T-helper 1 cell treated with Interleukin-12 subunit alpha and Interleukin-12 subunit beta and Interleukin-4 antibody, amounts not matched to agents 30 μg/mL and 1 μg/mL, for 36 hours (primary cell): ENCODE measurements at regions not wholly inside any gene's neighbourhood (a gene's known extent, or its start where the extent isn't known, plus 50 kb on each side); places are given as distances from the start of the nearest gene placed in this dataset.

Source experiments
- H3K27ac Mint-ChIP-seq: one replicate; pipeline ENCODE4 v1.8.0; 2021; ENCODE audit warnings: mild to moderate bottlenecking, mixed read lengths
- H3K27me3 Mint-ChIP-seq: one replicate; pipeline ENCODE4 v1.8.0; 2021; ENCODE audit warnings: low read depth, mixed read lengths
- H3K36me3 Mint-ChIP-seq: one replicate; pipeline ENCODE4 v1.8.0; 2021; ENCODE audit warnings: low read depth, mixed read lengths
- H3K4me1 Mint-ChIP-seq: one replicate; pipeline ENCODE4 v1.8.0; 2021; ENCODE audit warnings: low read depth, mixed read lengths
- H3K4me3 Mint-ChIP-seq: one replicate; pipeline ENCODE4 v1.8.0; 2021; ENCODE audit warnings: mild to moderate bottlenecking, moderate library complexity, mixed read lengths
- H3K9me3 Mint-ChIP-seq: one replicate; pipeline ENCODE4 v1.8.0; 2021; ENCODE audit warnings: mixed read lengths

- Mint-ChIP-seq H3K27ac (no peak overlapping the region), H3K9me3 (peaks cover 15% of the 10 kb centered on the region), H3K36me3 (no peaks in the 10 kb centered on the region), H3K27me3 (no peaks in the 10 kb centered on the region), H3K4me1 (no peaks in the 10 kb centered on the region), H3K4me3 (no peak overlapping the region)
Measured at GRCh38 chr16:72542102-72542501, 370.1 kb upstream of the PMFBP1 start.

DNA sequence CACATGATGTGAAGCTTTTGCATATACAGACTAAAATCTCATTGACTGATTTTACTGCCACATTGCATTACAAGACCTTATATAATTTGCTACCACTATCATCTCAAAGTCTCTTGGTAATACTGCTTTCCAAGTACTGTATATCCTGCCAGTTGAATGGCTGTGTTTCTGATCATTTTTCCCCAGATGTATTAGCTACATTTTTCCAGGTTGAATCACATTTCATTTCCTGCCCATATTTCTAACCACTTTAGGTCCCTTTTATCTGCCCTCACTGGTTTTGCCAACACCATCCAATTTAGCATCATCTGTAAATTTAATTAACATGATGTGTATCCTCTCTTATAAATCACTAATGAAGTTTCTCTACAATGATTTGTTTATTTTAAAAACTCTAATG, 365.7 kb upstream of the PMFBP1 start:
- no peak overlapping the region for H3K4me3 Mint-ChIP-seq
- H3K27me3 Mint-ChIP-seq, result no peaks in the 10 kb centered on the region
- H3K9me3 Mint-ChIP-seq, result no peaks in the 10 kb centered on the region
- H3K27ac Mint-ChIP-seq, result no peak overlapping the region
- no peaks in the 10 kb centered on the region for H3K4me1 Mint-ChIP-seq
- no peaks in the 10 kb centered on the region for H3K36me3 Mint-ChIP-seq

GRCh38 chr16:72536723-72537435, 364.9 kb upstream of the PMFBP1 start:
- H3K9me3 Mint-ChIP-seq, result no peaks in the 10 kb centered on the region
- no peaks in the 10 kb centered on the region for H3K4me1 Mint-ChIP-seq
- no peaks in the 10 kb centered on the region for H3K27me3 Mint-ChIP-seq
- H3K36me3 Mint-ChIP-seq, result no peaks in the 10 kb centered on the region
- no peak overlapping the region for H3K27ac Mint-ChIP-seq
- no peak overlapping the region for H3K4me3 Mint-ChIP-seq

DNA sequence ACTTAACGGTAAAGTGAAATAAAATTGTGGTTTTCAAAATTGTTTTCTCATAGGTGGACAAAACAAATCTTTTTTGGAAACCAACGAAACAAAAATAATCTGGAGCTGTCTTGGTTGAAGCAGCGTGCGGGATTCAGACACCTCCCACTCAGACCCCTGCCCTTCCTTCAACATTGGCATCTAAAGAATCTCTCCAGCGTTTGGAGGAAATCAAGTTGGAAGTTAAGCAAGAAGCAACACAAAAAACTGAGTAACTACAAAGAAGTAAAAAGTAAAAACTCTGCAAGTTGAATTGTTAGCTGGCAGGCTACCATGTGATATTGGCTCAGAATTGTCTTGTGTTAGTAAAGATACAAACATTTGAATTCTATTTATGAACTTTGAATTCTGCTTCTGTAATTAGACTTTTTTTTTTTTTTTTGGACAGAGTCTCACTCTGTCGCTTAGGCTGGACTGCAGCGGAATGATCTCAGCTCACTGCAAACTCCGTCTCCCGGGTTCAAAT, 361.0 kb upstream of the PMFBP1 start:
- Mint-ChIP-seq H3K27ac (no peak overlapping the region), H3K4me1 (no peaks in the 10 kb centered on the region), H3K27me3 (no peaks in the 10 kb centered on the region), H3K4me3 (no peak overlapping the region), H3K9me3 (peaks cover 11% of the 10 kb centered on the region), H3K36me3 (no peaks in the 10 kb centered on the region)

DNA sequence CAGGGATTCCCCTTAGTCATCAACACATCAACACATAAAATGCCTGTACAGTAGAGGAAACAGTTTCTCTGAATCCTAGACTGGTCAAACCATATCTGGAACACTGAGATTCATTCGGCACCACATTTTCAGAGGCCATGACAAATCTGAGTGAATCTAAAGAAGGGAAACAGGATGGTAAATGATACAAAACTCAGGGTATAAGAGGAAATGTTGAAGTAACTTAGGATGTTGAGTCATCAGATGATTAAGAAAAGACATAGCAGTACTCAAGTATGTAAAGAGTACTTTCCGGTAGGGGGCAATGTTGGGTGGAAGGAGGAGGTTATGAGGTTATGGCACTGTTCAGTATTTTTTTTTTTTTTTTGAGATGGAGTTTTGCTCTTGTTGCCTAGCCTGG, 358.5 kb upstream of the PMFBP1 start:
- no peaks in the 10 kb centered on the region for H3K36me3 Mint-ChIP-seq
- no peaks in the 10 kb centered on the region for H3K27me3 Mint-ChIP-seq
- H3K4me3 Mint-ChIP-seq, result no peak overlapping the region
- peaks cover 11% of the 10 kb centered on the region for H3K9me3 Mint-ChIP-seq
- no peak overlapping the region for H3K27ac Mint-ChIP-seq
- H3K4me1 Mint-ChIP-seq, result no peaks in the 10 kb centered on the region

DNA sequence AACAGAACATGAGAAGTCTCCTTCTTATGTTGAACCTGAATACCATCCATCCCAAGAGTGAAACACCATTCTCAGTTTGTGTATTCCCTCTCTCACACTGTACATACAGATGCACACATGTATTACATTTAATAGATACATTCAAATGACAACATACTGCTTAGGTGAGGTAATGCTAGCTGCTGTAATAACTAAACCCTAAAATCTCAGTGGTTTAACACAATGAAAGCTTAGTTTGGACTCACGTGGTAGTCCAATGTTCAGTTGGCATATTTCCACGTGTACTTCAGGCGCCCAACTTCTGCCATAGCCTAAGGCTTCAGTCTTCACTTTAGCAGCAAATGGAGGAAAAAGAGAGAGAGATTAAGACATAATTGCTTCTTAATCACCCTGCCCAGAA, 351.1 kb upstream of the PMFBP1 start:
- H3K4me1 Mint-ChIP-seq, result no peaks in the 10 kb centered on the region

DNA sequence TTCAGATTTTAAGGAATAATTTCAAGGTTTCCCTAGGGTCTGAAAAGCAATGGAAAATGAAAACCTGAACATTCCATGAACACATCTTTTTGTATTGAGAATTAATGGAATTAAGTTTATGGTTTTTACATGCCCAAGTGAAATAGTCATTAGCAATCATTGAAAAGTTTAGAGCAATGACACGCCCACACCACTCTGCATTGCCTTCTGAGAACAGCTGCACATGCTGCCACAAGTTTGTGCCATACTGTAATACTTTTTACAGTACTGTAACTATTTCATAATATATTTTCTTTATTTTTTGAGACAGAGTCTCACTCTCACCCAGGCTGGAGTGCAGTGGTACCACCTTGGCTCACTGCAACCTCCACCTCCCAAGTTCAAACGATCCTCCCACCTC, 345.2 kb upstream of the PMFBP1 start:
- H3K4me3 Mint-ChIP-seq, result no peak overlapping the region
- H3K9me3 Mint-ChIP-seq, result peaks cover 12% of the 10 kb centered on the region
- no peaks in the 10 kb centered on the region for H3K27me3 Mint-ChIP-seq
- no peaks in the 10 kb centered on the region for H3K4me1 Mint-ChIP-seq
- no peak overlapping the region for H3K27ac Mint-ChIP-seq
- H3K36me3 Mint-ChIP-seq, result no peaks in the 10 kb centered on the region

More for the DNA sequence above, 351.1 kb upstream of the PMFBP1 start:
- Mint-ChIP-seq H3K27me3 (no peaks in the 10 kb centered on the region), H3K9me3 (peaks cover 16% of the 10 kb centered on the region), H3K4me3 (no peak overlapping the region), H3K27ac (no peak overlapping the region), H3K36me3 (no peaks in the 10 kb centered on the region)

- no peak overlapping the region for H3K27ac Mint-ChIP-seq
- H3K4me3 Mint-ChIP-seq, result no peak overlapping the region
- no peaks in the 10 kb centered on the region for H3K36me3 Mint-ChIP-seq
Measured at GRCh38 chr16:72511171-72511570, 339.2 kb upstream of the PMFBP1 start.

DNA sequence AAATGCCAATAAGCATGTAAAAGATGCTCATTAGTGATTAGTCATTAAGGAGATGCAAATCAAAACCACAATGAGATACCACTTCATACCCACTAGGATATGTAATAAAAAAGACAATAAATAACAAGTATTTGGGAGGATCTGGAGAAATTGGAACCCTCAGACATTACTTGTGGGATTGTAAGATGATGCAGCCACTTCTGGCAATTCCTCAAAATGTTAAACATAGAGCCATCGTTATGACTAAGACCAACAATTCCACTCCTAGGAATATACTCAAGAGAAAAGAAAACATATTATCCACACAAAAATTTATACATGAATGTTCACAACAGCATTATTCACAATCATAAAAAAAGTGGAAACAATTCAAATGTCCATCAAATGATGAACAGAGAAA, 336.2 kb upstream of the PMFBP1 start:
- no peak overlapping the region for H3K27ac Mint-ChIP-seq
- no peaks in the 10 kb centered on the region for H3K4me1 Mint-ChIP-seq
- no peaks in the 10 kb centered on the region for H3K9me3 Mint-ChIP-seq
- H3K4me3 Mint-ChIP-seq, result no peak overlapping the region
- no peaks in the 10 kb centered on the region for H3K27me3 Mint-ChIP-seq
- no peaks in the 10 kb centered on the region for H3K36me3 Mint-ChIP-seq

More at GRCh38 chr16:72511171-72511570, 339.2 kb upstream of the PMFBP1 start:
- Mint-ChIP-seq H3K9me3 (no peaks in the 10 kb centered on the region), H3K4me1 (no peaks in the 10 kb centered on the region), H3K27me3 (no peaks in the 10 kb centered on the region)

DNA sequence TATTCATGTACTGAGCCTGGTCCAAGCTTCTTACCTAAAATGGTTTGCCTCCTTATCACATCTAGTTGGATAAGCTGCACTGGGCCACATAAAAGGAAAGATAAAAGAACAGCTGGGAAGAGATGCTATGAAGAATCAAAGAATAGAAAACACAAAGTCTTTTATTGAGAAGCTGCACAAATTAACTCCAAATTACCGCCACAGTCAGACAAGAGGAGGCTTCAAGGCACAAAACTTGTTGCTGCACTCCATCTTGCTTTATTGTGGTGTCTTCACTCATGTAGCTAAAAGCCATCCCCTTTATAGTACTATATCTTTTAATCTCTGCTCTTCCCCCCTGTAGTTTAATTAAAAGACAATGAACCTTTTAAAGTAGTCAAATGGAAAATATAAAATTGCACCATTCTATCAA, 330.6 kb upstream of the PMFBP1 start:
- no peaks in the 10 kb centered on the region for H3K4me1 Mint-ChIP-seq
- no peaks in the 10 kb centered on the region for H3K36me3 Mint-ChIP-seq
- H3K4me3 Mint-ChIP-seq, result no peak overlapping the region
- no peak overlapping the region for H3K27ac Mint-ChIP-seq
- no peaks in the 10 kb centered on the region for H3K9me3 Mint-ChIP-seq
- no peaks in the 10 kb centered on the region for H3K27me3 Mint-ChIP-seq

DNA sequence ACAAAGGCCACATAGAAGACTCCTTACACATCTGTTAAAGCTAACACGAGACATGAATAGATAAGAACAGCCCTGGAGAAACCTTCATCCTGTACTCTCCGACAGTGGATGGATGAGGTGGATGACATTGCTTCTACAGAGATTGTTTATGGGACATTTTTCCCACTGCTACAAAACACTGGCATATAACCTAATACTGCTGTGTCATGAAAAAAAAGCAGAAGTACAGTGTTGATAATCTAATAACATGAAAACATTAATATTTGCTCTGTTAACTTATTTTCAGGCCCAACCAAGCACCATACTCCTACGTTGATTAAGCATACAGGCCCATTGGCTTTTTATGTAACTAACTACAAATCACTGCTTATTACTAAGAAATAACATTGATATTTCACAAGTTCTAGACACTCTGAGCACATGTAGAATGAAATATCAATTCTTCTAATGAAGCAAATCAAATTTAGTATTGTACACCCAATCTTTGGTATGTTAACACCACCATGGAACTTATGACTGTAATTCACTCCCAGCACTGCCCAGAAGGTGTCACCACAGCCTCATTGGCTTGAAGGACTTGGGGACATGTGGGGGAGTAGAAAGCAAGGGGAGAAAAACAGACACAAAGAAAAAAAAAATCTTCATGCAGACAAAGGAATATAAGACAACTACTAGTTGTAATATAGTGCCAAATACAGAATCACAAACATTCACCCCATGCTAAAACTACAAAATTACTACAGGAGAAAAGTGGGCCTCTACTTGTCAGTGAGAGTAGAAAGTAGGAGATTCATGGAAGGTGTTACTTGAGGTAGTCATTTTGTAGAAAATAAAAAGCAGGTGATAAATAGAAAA, 330.0 kb upstream of the PMFBP1 start:
- H3K4me3 Mint-ChIP-seq, result no peak overlapping the region
- no peaks in the 10 kb centered on the region for H3K27me3 Mint-ChIP-seq
- H3K4me1 Mint-ChIP-seq, result no peaks in the 10 kb centered on the region
- no peaks in the 10 kb centered on the region for H3K9me3 Mint-ChIP-seq
- no peak overlapping the region for H3K27ac Mint-ChIP-seq
- no peaks in the 10 kb centered on the region for H3K36me3 Mint-ChIP-seq

- Mint-ChIP-seq H3K9me3 (no peaks in the 10 kb centered on the region), H3K4me3 (no peak overlapping the region), H3K4me1 (no peaks in the 10 kb centered on the region)
Measured at GRCh38 chr16:72500545-72500944, 328.6 kb upstream of the PMFBP1 start.

GRCh38 chr16:72493716-72494415, 321.9 kb upstream of the PMFBP1 start:
- no peaks in the 10 kb centered on the region for H3K36me3 Mint-ChIP-seq
- no peaks in the 10 kb centered on the region for H3K27me3 Mint-ChIP-seq
- H3K4me1 Mint-ChIP-seq, result no peaks in the 10 kb centered on the region
- no peaks in the 10 kb centered on the region for H3K9me3 Mint-ChIP-seq
- no peak overlapping the region for H3K4me3 Mint-ChIP-seq
- no peak overlapping the region for H3K27ac Mint-ChIP-seq

More at GRCh38 chr16:72500545-72500944, 328.6 kb upstream of the PMFBP1 start:
- no peak overlapping the region for H3K27ac Mint-ChIP-seq
- H3K36me3 Mint-ChIP-seq, result no peaks in the 10 kb centered on the region
- no peaks in the 10 kb centered on the region for H3K27me3 Mint-ChIP-seq

DNA sequence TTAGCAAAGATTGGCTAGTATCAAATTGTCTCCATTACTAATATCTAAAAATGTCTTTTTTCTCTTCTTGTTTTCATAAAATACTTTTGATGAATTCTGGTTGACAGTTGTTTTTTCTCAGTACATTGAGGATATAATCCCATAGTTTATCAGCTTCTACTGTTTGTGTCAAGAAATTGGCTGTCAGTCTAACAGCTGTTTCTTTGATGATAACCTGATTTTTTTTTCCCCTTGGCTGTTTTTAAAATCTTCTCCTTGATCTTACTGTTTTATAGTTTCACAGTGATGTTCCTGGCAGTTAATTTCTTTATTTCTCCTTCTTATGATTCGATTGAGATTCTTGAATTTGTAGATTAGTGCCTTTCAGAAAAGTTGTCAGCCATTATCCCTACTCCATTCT, 315.3 kb upstream of the PMFBP1 start:
- no peak overlapping the region for H3K4me3 Mint-ChIP-seq
- no peaks in the 10 kb centered on the region for H3K27me3 Mint-ChIP-seq
- peaks cover 10% of the 10 kb centered on the region for H3K4me1 Mint-ChIP-seq
- H3K9me3 Mint-ChIP-seq, result no peaks in the 10 kb centered on the region
- no peak overlapping the region for H3K27ac Mint-ChIP-seq
- no peaks in the 10 kb centered on the region for H3K36me3 Mint-ChIP-seq
